Sigmoid colon (tissue), 3 donors: ENCODE measurements at regions not wholly inside any gene's neighbourhood (a gene's known extent, or its start where the extent isn't known, plus 50 kb on each side); places are given as distances from the start of the nearest gene placed in this dataset.

Experiments used
- POLR2A ChIP-seq, 2 donors: fragments of 450-650 bp; IDR thresholded peaks; one replicate each; pipeline ENCODE4 v1.6.1; 2016; ENCODE audit warnings: antibody characterized with exemption in 2 of 2, mild to moderate bottlenecking in 2 of 2, moderate library complexity in 2 of 2
- TF ChIP-seq, protein P1 (sequence below), 4 experiments: fragments of 450-650 bp in 3 of 4; fragments of 200-600 bp in 1 of 4; IDR thresholded peaks; one replicate each; pipeline ENCODE4 v1.5.1; 2016 to 2019; ENCODE audit warnings: antibody characterized with exemption in 4 of 4, mild to moderate bottlenecking in 3 of 4, moderate library complexity in 2 of 4

DNA sequence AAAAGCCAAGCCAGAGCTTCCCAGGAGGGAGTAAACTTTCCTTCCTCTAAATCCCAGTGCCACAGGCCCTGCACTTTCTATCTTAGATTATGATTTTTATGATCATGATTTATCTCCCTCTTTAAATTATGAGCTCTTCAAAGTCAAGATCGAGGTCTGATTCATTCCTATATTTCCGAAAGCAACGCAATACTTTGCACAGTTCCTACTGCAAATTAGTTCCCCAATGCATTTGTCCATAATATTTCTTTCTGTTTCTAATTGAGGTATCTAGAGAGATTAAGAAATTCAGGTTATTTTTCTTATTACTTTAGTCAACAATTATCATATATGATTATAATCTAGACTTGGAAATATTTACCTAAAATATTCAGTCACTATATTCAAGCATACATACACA is 173.1 kb upstream of the LPP start:
- TF ChIP-seq POLR2A (IDR thresholded peaks at IDR 0.05), result no peak
- TF ChIP-seq, protein P1, sequence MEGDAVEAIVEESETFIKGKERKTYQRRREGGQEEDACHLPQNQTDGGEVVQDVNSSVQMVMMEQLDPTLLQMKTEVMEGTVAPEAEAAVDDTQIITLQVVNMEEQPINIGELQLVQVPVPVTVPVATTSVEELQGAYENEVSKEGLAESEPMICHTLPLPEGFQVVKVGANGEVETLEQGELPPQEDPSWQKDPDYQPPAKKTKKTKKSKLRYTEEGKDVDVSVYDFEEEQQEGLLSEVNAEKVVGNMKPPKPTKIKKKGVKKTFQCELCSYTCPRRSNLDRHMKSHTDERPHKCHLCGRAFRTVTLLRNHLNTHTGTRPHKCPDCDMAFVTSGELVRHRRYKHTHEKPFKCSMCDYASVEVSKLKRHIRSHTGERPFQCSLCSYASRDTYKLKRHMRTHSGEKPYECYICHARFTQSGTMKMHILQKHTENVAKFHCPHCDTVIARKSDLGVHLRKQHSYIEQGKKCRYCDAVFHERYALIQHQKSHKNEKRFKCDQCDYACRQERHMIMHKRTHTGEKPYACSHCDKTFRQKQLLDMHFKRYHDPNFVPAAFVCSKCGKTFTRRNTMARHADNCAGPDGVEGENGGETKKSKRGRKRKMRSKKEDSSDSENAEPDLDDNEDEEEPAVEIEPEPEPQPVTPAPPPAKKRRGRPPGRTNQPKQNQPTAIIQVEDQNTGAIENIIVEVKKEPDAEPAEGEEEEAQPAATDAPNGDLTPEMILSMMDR (IDR thresholded peaks at IDR 0.05), result no peak
